Astrocyte (in vitro differentiated cells and primary cell): ENCODE measurements at regions not wholly inside any gene's neighbourhood (a gene's known extent, or its start where the extent isn't known, plus 50 kb on each side); places are given as distances from the start of the nearest gene placed in this dataset.

Experiments
- DNase-seq: peaks from one replicate; pipeline ENCODE4 v3.0.0-alpha.2; 2010; ENCODE audit warnings: low read depth
- FAIRE-seq: peaks from 2 replicates; lab custom pipeline; 2011; peaks lifted over from hg19 to GRCh38; lab: Jason Lieb, UNC
- H2AFZ ChIP-seq: 2 replicates; pipeline ENCODE4 v1.6.0; 2012; ENCODE audit warnings: low read depth, low read length, inconsistent platforms
- H3K27ac ChIP-seq: 2 replicates; pipeline ENCODE4 v1.5.1; 2011; ENCODE audit warnings: low read depth, low read length, inconsistent platforms
- H3K27me3 ChIP-seq: 2 replicates; pipeline ENCODE4 v1.6.0; 2011; ENCODE audit warnings: low read length, inconsistent platforms; ENCODE audit not compliant: insufficient read depth
- H3K36me3 ChIP-seq: 2 replicates; pipeline ENCODE4 v1.5.1; 2011; ENCODE audit warnings: low read length, inconsistent platforms; ENCODE audit not compliant: insufficient read depth
- H3K4me1 ChIP-seq: 2 replicates; pipeline ENCODE4 v1.5.1; 2011; ENCODE audit warnings: low read length, inconsistent platforms; ENCODE audit not compliant: insufficient read depth
- H3K4me2 ChIP-seq: 2 replicates; pipeline ENCODE4 v1.6.0; 2012; ENCODE audit warnings: low read length, inconsistent platforms
- H3K4me3 ChIP-seq: 2 replicates; pipeline ENCODE4 v1.5.1; 2011; ENCODE audit warnings: low read depth, mild to moderate bottlenecking, low read length, inconsistent platforms; ENCODE audit not compliant: insufficient read depth
- H3K79me2 ChIP-seq: 2 replicates; pipeline ENCODE4 v1.6.0; 2012; ENCODE audit warnings: mild to moderate bottlenecking, low read length, inconsistent platforms; ENCODE audit not compliant: insufficient read depth
- H3K9ac ChIP-seq: 2 replicates; pipeline ENCODE4 v1.6.0; 2012; ENCODE audit warnings: mild to moderate bottlenecking, low read length, inconsistent platforms
- H3K9me3 ChIP-seq: 2 replicates; pipeline ENCODE4 v1.5.1; 2012; ENCODE audit warnings: low read depth, mild to moderate bottlenecking, low read length, inconsistent platforms; ENCODE audit not compliant: insufficient read depth
- H4K20me1 ChIP-seq: 2 replicates; pipeline ENCODE4 v1.6.0; 2012; ENCODE audit warnings: low read length, inconsistent platforms; ENCODE audit not compliant: insufficient read depth
- H3K27ac Mint-ChIP-seq: one replicate; pipeline ENCODE4 v1.8.0; 2021; ENCODE audit warnings: mild to moderate bottlenecking, mixed read lengths; ENCODE audit not compliant: unreplicated experiment
- H3K27me3 Mint-ChIP-seq: one replicate; pipeline ENCODE4 v1.8.0; 2021; ENCODE audit warnings: low read depth, mixed read lengths; ENCODE audit not compliant: unreplicated experiment
- H3K36me3 Mint-ChIP-seq: one replicate; pipeline ENCODE4 v1.8.0; 2021; ENCODE audit warnings: low read depth, mixed read lengths; ENCODE audit not compliant: unreplicated experiment
- H3K4me1 Mint-ChIP-seq: one replicate; pipeline ENCODE4 v1.8.0; 2021; ENCODE audit warnings: low read depth, mixed read lengths; ENCODE audit not compliant: unreplicated experiment
- H3K4me3 Mint-ChIP-seq: one replicate; pipeline ENCODE4 v1.8.0; 2021; ENCODE audit warnings: mild to moderate bottlenecking, moderate library complexity, mixed read lengths; ENCODE audit not compliant: unreplicated experiment
- H3K9me3 Mint-ChIP-seq: one replicate; pipeline ENCODE4 v1.8.0; 2021; ENCODE audit warnings: mild to moderate bottlenecking, mixed read lengths; ENCODE audit not compliant: unreplicated experiment
- CTCF ChIP-seq: IDR thresholded peaks from 2 replicates; pipeline ENCODE4 v1.5.1; 2011; ENCODE audit warnings: low read depth, mild to moderate bottlenecking, inconsistent platforms, low read length, moderate library complexity; ENCODE audit not compliant: insufficient read depth
- EZH2 ChIP-seq: IDR thresholded peaks from 2 replicates; pipeline ENCODE4 v1.6.1; 2012; ENCODE audit warnings: mild to moderate bottlenecking, low read length, inconsistent platforms; ENCODE audit not compliant: insufficient read depth

- no peak overlapping the region for H2AFZ ChIP-seq
- Mint-ChIP-seq H3K27me3 (peaks cover 64% of the 10 kb centered on the region), H3K9me3 (peaks cover 8% of the 10 kb centered on the region), H3K27ac (no peak overlapping the region), H3K4me1 (peaks cover 5% of the 10 kb centered on the region), H3K4me3 (no peak overlapping the region), H3K36me3 (peaks cover 1% of the 10 kb centered on the region)
- no peaks in the 10 kb centered on the region for H3K9me3 ChIP-seq
- DNase-seq (no peak), FAIRE-seq (no peak)
- no peak overlapping the region for H3K27ac ChIP-seq
- H3K27me3 ChIP-seq, result peaks cover 5% of the 10 kb centered on the region
- H3K36me3 ChIP-seq, result no peaks in the 10 kb centered on the region
- no peaks in the 10 kb centered on the region for H3K79me2 ChIP-seq
- no peak for TF ChIP-seq EZH2
- no peak for TF ChIP-seq CTCF
- H3K9ac ChIP-seq, result no peak overlapping the region
- H3K4me2 ChIP-seq, result no peak overlapping the region
- no peaks in the 10 kb centered on the region for H4K20me1 ChIP-seq
- no peak overlapping the region for H3K4me3 ChIP-seq
- H3K4me1 ChIP-seq, result peaks cover 11% of the 10 kb centered on the region
Measured at GRCh38 chr10:78574547-78574946, 494.2 kb upstream of the ZMIZ1 start.

GRCh38 chr10:78575400-78575799, 493.4 kb upstream of the ZMIZ1 start:
- DNase-seq (peak; percentile 65), FAIRE-seq (no peak)
- Histone ChIP-seq H3K9me3 (no peaks in the 10 kb centered on the region), H3K4me3 (no peak overlapping the region), H3K9ac (no peak overlapping the region), H3K79me2 (no peaks in the 10 kb centered on the region), H3K27ac (no peak overlapping the region), H4K20me1 (no peaks in the 10 kb centered on the region), H2AFZ (no peak overlapping the region), H3K4me2 (peak overlapping the region; percentile 16), H3K4me1 (peaks cover 11% of the 10 kb centered on the region), H3K27me3 (peaks cover 5% of the 10 kb centered on the region), H3K36me3 (no peaks in the 10 kb centered on the region)
- Mint-ChIP-seq H3K27me3 (peaks cover 55% of the 10 kb centered on the region), H3K36me3 (no peaks in the 10 kb centered on the region), H3K4me1 (peaks cover 5% of the 10 kb centered on the region), H3K4me3 (no peak overlapping the region), H3K9me3 (peaks cover 4% of the 10 kb centered on the region), H3K27ac (no peak overlapping the region)
- no peak for TF ChIP-seq EZH2
- no peak for TF ChIP-seq CTCF

GRCh38 chr10:78576276-78576675, 492.5 kb upstream of the ZMIZ1 start:
- Histone ChIP-seq H3K4me3 (no peak overlapping the region), H3K9ac (no peak overlapping the region), H3K27me3 (peaks cover 10% of the 10 kb centered on the region), H2AFZ (no peak overlapping the region), H3K27ac (no peak overlapping the region), H3K36me3 (no peaks in the 10 kb centered on the region), H3K4me2 (no peak overlapping the region), H3K4me1 (peaks cover 11% of the 10 kb centered on the region), H4K20me1 (no peaks in the 10 kb centered on the region), H3K9me3 (no peaks in the 10 kb centered on the region), H3K79me2 (no peaks in the 10 kb centered on the region)
- Mint-ChIP-seq H3K36me3 (no peaks in the 10 kb centered on the region), H3K27ac (no peak overlapping the region), H3K4me3 (no peak overlapping the region), H3K9me3 (peaks cover 4% of the 10 kb centered on the region), H3K4me1 (no peaks in the 10 kb centered on the region), H3K27me3 (peaks cover 49% of the 10 kb centered on the region)
- FAIRE-seq (no peak), DNase-seq (no peak)
- TF ChIP-seq EZH2 (no peak), CTCF (no peak)
